ENCODE measurements at regions not wholly inside any gene's neighbourhood (a gene's known extent, or its start where the extent isn't known, plus 50 kb on each side); places are given as distances from the start of the nearest gene placed in this dataset.
A peak's percentile ranks its signal among the peaks of the same experiment; 100 is the strongest.

DNA sequence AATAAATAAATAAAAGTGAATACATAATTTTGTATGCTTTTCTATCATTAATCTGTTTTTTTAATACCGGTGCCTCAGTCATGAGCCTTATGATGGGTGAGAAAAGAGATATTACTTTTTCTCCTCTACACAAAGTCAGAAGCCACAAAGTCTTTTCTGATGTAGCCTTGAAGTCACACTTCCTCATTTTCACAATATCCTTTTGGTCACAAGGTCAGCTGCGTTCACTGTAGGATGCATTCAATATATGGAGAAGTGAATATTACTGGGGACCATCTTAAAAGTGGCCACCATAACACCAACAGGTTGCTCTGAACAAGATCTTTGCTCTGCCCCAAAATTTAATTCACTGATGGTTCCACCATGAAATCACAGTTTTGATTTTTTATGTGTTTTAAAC lies 83.3 kb upstream of the TNR start:
- Histone ChIP-seq H3K9me3 (ENCODE audit: low read depth) (no peaks in the 10 kb centered on the region), H3K27me3 (no peaks in the 10 kb centered on the region), H3K27ac (no peak overlapping the region), H2AFZ (no peak overlapping the region), H3K4me3 (no peak overlapping the region), H3K4me1 (ENCODE audit: insufficient read depth) (no peaks in the 10 kb centered on the region), H3K36me3 (replicated peaks; ENCODE audit: insufficient read depth, low read depth) (no peaks in the 10 kb centered on the region), H3K79me2 (no peaks in the 10 kb centered on the region), H4K20me1 (ENCODE audit: insufficient read depth, poor library complexity, severe bottlenecking) (no peaks in the 10 kb centered on the region), H3K9me2 (replicated peaks; ENCODE audit: insufficient read depth) (no peaks in the 10 kb centered on the region), H3K4me2 (no peak overlapping the region)
- DNase-seq (ENCODE audit: low spot score): no peak
- TF ChIP-seq EZH2 (IDR thresholded peaks at IDR 0.05; ENCODE audit: borderline replicate concordance): no peak
- TF ChIP-seq EZH2phosphoT487 (IDR thresholded peaks at IDR 0.05; ENCODE audit: low read depth, severe bottlenecking, unreplicated experiment): no peak
- no peak for TF ChIP-seq CTCF (IDR thresholded peaks at IDR 0.05; ENCODE audit: poor library complexity)
- 88% methylated on average over 2 of the region's 2 CpGs for WGBS (ENCODE audit: low lambda C conversion rate, missing lambda C conversion rate)

DNA sequence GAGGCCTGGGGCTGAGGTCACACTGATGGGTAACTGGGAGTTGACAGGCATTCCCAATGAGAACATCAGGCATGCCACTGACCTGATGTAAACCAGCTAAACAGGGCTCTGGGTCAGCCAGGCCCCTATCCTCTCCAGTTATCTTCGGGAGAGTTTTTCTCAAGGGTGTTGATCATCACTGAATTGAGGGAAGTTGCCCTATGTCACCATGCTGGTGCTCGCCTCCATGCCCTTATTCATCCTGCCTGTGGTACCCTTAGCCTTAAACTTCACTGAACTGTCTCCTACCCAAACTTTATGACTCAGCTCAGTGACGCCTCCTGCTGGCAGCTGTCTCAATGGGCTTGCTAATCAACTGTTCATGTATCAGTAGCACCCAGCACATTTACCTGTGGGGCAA lies 80.7 kb upstream of the TNR start:
- Histone ChIP-seq H3K27ac (no peak overlapping the region), H3K79me2 (no peaks in the 10 kb centered on the region), H2AFZ (no peak overlapping the region), H3K9me3 (ENCODE audit: low read depth) (no peaks in the 10 kb centered on the region), H3K4me1 (ENCODE audit: insufficient read depth) (no peaks in the 10 kb centered on the region), H3K4me2 (no peak overlapping the region), H4K20me1 (ENCODE audit: insufficient read depth, poor library complexity, severe bottlenecking) (no peaks in the 10 kb centered on the region), H3K27me3 (no peaks in the 10 kb centered on the region), H3K9me2 (replicated peaks; ENCODE audit: insufficient read depth) (no peaks in the 10 kb centered on the region), H3K36me3 (replicated peaks; ENCODE audit: insufficient read depth, low read depth) (no peaks in the 10 kb centered on the region), H3K4me3 (no peak overlapping the region)
- peak; percentile 8 for TF ChIP-seq CTCF (IDR thresholded peaks at IDR 0.05; ENCODE audit: poor library complexity)
- TF ChIP-seq EZH2 (IDR thresholded peaks at IDR 0.05; ENCODE audit: borderline replicate concordance): no peak
- no peak for TF ChIP-seq EZH2phosphoT487 (IDR thresholded peaks at IDR 0.05; ENCODE audit: low read depth, severe bottlenecking, unreplicated experiment)
- 48% methylated on average over 3 of the region's 3 CpGs for WGBS (ENCODE audit: low lambda C conversion rate, missing lambda C conversion rate)
- DNase-seq (ENCODE audit: low spot score): no peak

GRCh38 chr1:175823406-175823805 lies 80.0 kb upstream of the TNR start:
- DNase-seq (ENCODE audit: low spot score): no peak
- no peak for TF ChIP-seq EZH2phosphoT487 (IDR thresholded peaks at IDR 0.05; ENCODE audit: low read depth, severe bottlenecking, unreplicated experiment)
- no peaks in the 10 kb centered on the region for H3K27me3 ChIP-seq
- H3K4me2 ChIP-seq: no peak overlapping the region
- H3K79me2 ChIP-seq: no peaks in the 10 kb centered on the region
- H3K9me2 ChIP-seq (replicated peaks; ENCODE audit: insufficient read depth): no peaks in the 10 kb centered on the region
- H3K36me3 ChIP-seq (replicated peaks; ENCODE audit: insufficient read depth, low read depth): no peaks in the 10 kb centered on the region
- H4K20me1 ChIP-seq (ENCODE audit: insufficient read depth, poor library complexity, severe bottlenecking): no peaks in the 10 kb centered on the region
- no peaks in the 10 kb centered on the region for H3K4me1 ChIP-seq (ENCODE audit: insufficient read depth)
- no peak overlapping the region for H3K4me3 ChIP-seq
- no peak overlapping the region for H3K27ac ChIP-seq
- no peaks in the 10 kb centered on the region for H3K9me3 ChIP-seq (ENCODE audit: low read depth)
- H2AFZ ChIP-seq: no peak overlapping the region

GRCh38 chr1:175822580-175822979 lies 79.2 kb upstream of the TNR start:
- Histone ChIP-seq H2AFZ (no peak overlapping the region), H3K36me3 (replicated peaks; ENCODE audit: insufficient read depth, low read depth) (no peaks in the 10 kb centered on the region), H3K9me2 (replicated peaks; ENCODE audit: insufficient read depth) (no peaks in the 10 kb centered on the region), H3K4me2 (no peak overlapping the region), H4K20me1 (ENCODE audit: insufficient read depth, poor library complexity, severe bottlenecking) (no peaks in the 10 kb centered on the region), H3K4me1 (ENCODE audit: insufficient read depth) (no peaks in the 10 kb centered on the region), H3K9me3 (ENCODE audit: low read depth) (no peaks in the 10 kb centered on the region), H3K27me3 (no peaks in the 10 kb centered on the region), H3K79me2 (no peaks in the 10 kb centered on the region), H3K4me3 (no peak overlapping the region), H3K27ac (no peak overlapping the region)
- TF ChIP-seq CTCF (IDR thresholded peaks at IDR 0.05; ENCODE audit: poor library complexity): no peak
- TF ChIP-seq EZH2phosphoT487 (IDR thresholded peaks at IDR 0.05; ENCODE audit: low read depth, severe bottlenecking, unreplicated experiment): no peak
- TF ChIP-seq EZH2 (IDR thresholded peaks at IDR 0.05; ENCODE audit: borderline replicate concordance): no peak
- WGBS (ENCODE audit: low lambda C conversion rate, missing lambda C conversion rate): 88% methylated on average over 2 of the region's 2 CpGs
- DNase-seq (ENCODE audit: low spot score): no peak

All from hepatocyte (in vitro differentiated cells).